ENCODE measurements at regions not wholly inside any gene's neighbourhood (a gene's known extent, or its start where the extent isn't known, plus 50 kb on each side); places are given as distances from the start of the nearest gene placed in this dataset.

GRCh38 chr6:165800337-165800736 lies 137.3 kb upstream of the PDE10A start:
- DNase-seq (ENCODE audit: low read depth) = peak; percentile 22
- H3K4me3 ChIP-seq (replicated peaks; ENCODE audit: low read depth, low read length) = no peak overlapping the region
- TF ChIP-seq CTCF (IDR thresholded peaks at IDR 0.05; ENCODE audit: low read length, missing control alignments) = no peak

DNA sequence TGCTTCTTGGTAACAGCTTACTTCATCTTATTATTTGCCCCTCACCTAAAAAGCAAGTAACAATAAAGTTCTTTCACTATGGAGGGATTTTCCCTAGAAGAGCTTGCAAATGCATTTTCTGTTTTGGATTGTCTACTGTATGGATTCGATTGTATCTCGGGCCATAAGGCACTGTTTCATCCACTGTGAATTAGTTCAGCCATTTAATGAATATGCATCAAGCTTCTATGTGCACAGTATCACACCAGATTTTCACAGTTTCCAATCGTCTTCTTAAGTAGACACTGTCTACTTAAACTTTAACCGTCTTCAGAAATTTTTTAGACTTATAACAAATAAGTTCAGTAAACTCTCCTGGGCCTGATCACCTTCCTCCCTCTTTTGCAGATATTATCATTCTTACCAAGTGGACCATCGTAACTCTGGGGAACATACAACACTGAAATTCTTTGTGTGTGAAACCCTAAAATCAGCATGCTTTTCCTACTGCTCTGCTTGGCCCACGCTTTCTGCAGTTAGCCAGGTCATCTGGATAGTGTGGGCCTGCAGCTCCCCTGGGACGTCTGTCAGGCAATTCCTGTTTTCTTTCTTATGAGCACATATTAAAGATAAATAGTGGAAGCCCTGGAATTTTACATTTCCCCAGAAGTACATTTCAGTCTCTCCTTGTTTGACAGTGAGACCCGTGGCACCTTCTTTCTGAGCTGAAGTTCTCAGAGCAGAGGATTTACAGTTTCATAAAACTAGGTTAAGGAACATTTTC lies 136.5 kb upstream of the PDE10A start:
- no peak overlapping the region for H3K4me3 ChIP-seq (replicated peaks; ENCODE audit: low read depth, low read length)
- TF ChIP-seq CTCF (IDR thresholded peaks at IDR 0.05; ENCODE audit: low read length, missing control alignments) = no peak
- DNase-seq (ENCODE audit: low read depth) = peak; percentile 68

- H3K4me3 ChIP-seq (replicated peaks; ENCODE audit: low read depth, low read length) = no peak overlapping the region
- DNase-seq (ENCODE audit: low read depth) = no peak
- TF ChIP-seq CTCF (IDR thresholded peaks at IDR 0.05; ENCODE audit: low read length, missing control alignments) = no peak
These were observed 135.9 kb upstream of the PDE10A start for GRCh38 chr6:165798991-165799390.

DNA sequence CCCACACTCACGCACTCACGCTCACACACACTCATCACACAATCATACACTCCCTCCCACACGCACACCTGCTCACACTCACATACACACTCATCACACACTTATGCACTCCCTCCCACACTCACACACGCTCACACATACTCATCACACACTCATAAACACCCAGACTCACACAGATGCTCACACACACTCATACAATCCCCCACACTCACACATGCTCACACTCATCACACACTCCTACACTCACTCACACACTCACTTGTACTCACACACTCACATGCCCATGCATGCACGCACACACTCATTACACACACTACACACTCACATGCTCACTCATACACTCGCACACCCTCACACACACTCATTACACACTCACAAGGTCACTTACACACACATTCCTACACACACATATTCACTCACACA lies 131.1 kb upstream of the PDE10A start:
- no peak overlapping the region for H3K4me3 ChIP-seq (replicated peaks; ENCODE audit: low read depth, low read length)
- no peak for DNase-seq (ENCODE audit: low read depth)
- TF ChIP-seq CTCF (IDR thresholded peaks at IDR 0.05; ENCODE audit: low read length, missing control alignments) = no peak

- no peak for TF ChIP-seq CTCF (IDR thresholded peaks at IDR 0.05; ENCODE audit: low read length, missing control alignments)
- DNase-seq (ENCODE audit: low read depth) = no peak
- no peak overlapping the region for H3K4me3 ChIP-seq (replicated peaks; ENCODE audit: low read depth, low read length)
These were observed 130.3 kb upstream of the PDE10A start for GRCh38 chr6:165793287-165793825.

- DNase-seq (ENCODE audit: low read depth) = no peak
- TF ChIP-seq CTCF (IDR thresholded peaks at IDR 0.05; ENCODE audit: low read length, missing control alignments) = no peak
- H3K4me3 ChIP-seq (replicated peaks; ENCODE audit: low read depth, low read length) = no peak overlapping the region
These were observed 128.9 kb upstream of the PDE10A start for GRCh38 chr6:165791876-165792437.
